ENCODE measurements at regions not wholly inside any gene's neighbourhood (a gene's known extent, or its start where the extent isn't known, plus 50 kb on each side); places are given as distances from the start of the nearest gene placed in this dataset.

DNA sequence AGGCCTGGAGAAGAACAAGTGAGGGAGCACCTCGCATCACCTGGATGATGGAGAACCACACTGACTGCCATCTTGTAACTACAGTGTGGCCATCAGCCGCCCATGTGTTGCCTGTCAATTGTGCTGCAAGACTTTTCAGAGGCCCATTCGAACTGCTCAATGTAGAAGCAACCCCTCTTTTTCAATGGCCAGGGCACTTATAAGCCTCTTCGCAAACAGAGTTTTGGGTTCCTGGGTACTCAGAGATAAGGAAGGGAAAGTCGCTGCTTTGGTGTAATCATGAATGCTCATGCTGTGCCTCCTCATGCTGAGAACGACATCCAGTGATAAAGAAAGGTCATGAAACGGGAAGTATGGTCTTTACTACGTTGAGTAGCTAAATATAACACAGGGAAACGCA, 143.9 kb upstream of the SLC39A10 start:
- TF ChIP-seq, protein P1, sequence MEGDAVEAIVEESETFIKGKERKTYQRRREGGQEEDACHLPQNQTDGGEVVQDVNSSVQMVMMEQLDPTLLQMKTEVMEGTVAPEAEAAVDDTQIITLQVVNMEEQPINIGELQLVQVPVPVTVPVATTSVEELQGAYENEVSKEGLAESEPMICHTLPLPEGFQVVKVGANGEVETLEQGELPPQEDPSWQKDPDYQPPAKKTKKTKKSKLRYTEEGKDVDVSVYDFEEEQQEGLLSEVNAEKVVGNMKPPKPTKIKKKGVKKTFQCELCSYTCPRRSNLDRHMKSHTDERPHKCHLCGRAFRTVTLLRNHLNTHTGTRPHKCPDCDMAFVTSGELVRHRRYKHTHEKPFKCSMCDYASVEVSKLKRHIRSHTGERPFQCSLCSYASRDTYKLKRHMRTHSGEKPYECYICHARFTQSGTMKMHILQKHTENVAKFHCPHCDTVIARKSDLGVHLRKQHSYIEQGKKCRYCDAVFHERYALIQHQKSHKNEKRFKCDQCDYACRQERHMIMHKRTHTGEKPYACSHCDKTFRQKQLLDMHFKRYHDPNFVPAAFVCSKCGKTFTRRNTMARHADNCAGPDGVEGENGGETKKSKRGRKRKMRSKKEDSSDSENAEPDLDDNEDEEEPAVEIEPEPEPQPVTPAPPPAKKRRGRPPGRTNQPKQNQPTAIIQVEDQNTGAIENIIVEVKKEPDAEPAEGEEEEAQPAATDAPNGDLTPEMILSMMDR (tag by site-specific recombination; IDR thresholded peaks at IDR 0.05) = no peak
- no peak for TF ChIP-seq TCF7L2 (IDR thresholded peaks at IDR 0.05; ENCODE audit: borderline replicate concordance, low read depth, low read length)
- no peak for TF ChIP-seq ZNF558 (tag by site-specific recombination; IDR thresholded peaks at IDR 0.05)
- TF ChIP-seq ZFP3 (tag by site-specific recombination; IDR thresholded peaks at IDR 0.05; ENCODE audit: low read depth) = no peak
- no peak for TF ChIP-seq ZBTB21 (tag by site-specific recombination; IDR thresholded peaks at IDR 0.05)
- TF ChIP-seq, protein P2, sequence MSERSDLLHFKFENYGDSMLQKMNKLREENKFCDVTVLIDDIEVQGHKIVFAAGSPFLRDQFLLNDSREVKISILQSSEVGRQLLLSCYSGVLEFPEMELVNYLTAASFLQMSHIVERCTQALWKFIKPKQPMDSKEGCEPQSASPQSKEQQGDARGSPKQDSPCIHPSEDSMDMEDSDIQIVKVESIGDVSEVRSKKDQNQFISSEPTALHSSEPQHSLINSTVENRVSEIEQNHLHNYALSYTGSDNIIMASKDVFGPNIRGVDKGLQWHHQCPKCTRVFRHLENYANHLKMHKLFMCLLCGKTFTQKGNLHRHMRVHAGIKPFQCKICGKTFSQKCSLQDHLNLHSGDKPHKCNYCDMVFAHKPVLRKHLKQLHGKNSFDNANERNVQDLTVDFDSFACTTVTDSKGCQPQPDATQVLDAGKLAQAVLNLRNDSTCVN (tag by site-specific recombination; optimal IDR thresholded peaks at IDR 0.05) = no peak
- TF ChIP-seq ZNF830 (tag by site-specific recombination; IDR thresholded peaks at IDR 0.05; ENCODE audit: low read depth) = no peak
